ENCODE measurements at regions not wholly inside any gene's neighbourhood (a gene's known extent, or its start where the extent isn't known, plus 50 kb on each side); places are given as distances from the start of the nearest gene placed in this dataset.

GRCh38 chr7:68309271-68309670 is 1289.0 kb upstream of the AUTS2 start:
- TF ChIP-seq EZH2 (IDR thresholded peaks at IDR 0.05; ENCODE audit: low read length, missing control alignments): no peak
- no peak for TF ChIP-seq CTCF (conservative IDR thresholded peaks at IDR 0.05 in 1 of 2, IDR thresholded peaks at IDR 0.05 in 1 of 2; ENCODE audit: low read depth in 1 of 2, low read length in 2 of 2)

Measured in fibroblast of lung (primary cell).